SKM-1 (cell line): ENCODE measurements at regions not wholly inside any gene's neighbourhood (a gene's known extent, or its start where the extent isn't known, plus 50 kb on each side); places are given as distances from the start of the nearest gene placed in this dataset.

Experiments
- DNase-seq: peaks from one replicate; lab custom pipeline; 2025; ENCODE audit not compliant: unreplicated experiment; lab: John Stamatoyannopoulos, UW

DNA sequence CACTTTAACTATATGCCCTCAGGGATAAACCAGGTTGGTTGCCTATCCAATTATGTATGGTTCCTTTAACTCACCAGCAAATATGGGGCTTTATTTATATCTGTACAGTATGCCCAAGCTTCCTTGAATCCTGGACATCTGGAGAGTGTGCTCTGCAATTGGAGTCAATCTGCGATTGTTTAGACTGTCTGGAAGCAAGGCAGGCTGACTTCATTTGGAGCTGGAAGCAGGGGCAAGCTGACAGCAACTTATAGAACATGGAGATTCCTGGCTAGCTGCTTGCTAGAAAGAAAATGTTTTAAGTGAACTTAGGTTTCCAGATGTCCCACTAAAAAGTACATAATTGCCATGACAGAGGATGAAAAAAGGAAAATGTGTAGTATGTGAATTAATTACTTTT, 63.7 kb upstream of the TPRG1 start:
- DNase-seq, result no peak

DNA sequence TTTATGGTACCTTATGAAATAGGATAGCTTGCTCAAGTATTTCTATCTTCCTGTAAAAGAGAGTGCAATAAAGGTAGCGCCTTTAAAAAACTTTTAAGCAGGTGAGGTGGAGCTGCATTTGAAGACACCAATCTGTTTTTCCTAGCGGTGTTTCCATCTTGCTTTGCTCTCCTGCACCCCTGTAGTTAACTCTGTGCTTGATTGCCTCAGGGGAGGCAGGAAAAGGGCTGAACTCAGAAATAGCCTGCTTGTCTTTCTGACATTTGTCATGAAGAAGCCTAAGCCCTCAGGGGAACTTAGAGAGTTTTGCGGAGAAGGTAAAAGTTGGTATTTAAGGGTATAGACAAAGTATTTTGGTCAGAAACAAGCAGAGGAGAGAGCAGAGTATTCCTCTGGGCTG, 63.0 kb upstream of the TPRG1 start:
- no peak for DNase-seq

DNA sequence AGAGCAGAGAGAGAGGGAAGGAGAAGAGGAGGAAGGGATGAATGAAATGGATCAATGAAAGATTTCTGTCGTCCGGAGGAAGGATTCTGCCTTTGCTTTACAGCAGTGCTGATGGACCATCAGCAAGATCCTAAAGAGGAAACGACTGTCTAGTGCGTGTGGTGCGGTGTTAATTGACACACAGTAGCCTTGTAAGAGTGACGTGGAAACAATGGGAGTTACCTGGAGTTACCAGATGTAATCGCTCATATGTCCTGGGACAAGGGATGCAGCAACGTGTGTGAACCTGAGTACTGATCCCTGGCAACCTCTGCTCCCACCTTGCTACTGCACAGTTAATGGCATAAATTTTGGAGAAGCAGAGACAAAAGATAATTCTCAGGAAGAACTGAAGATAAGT, 62.6 kb upstream of the TPRG1 start:
- no peak for DNase-seq

DNA sequence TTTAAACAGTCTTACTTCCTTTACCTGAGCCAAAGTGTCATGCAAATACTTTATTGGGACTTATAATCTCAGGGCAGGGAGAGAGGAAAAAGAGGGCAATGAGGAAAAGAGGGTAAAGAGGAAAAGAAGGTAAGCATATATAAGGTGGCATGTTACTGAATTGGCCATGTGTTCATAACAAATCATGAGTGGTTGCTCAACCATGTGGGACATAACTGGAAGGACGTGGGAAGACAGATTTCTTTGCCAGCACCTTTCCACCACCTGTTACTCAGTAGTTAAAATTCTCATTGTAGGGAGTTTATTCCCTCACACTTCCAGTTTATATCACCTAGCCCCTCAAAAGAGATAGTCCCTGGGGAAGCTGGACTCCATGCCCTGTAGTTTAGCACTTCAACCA, 54.7 kb upstream of the TPRG1 start:
- DNase-seq, result no peak

DNA sequence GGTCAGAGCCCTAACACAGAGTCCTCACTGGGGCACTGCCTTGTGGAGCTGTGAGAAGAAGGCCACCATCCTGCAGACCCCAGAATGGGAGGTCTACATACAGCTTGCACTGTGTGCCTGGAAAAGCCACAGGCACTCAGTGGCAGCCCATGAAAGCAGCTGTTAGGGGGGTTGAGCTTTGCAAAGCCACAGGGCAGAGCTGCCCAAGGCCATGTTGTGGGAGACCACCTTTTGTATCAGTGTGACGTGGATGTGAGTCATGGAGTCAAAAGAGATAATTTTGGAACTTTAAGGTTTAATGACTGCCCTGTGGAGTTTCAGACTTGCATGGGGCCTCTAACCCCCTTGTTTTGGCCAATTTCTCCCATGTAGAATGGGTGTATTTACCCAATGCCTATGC, 52.9 kb upstream of the TPRG1 start:
- no peak for DNase-seq

DNA sequence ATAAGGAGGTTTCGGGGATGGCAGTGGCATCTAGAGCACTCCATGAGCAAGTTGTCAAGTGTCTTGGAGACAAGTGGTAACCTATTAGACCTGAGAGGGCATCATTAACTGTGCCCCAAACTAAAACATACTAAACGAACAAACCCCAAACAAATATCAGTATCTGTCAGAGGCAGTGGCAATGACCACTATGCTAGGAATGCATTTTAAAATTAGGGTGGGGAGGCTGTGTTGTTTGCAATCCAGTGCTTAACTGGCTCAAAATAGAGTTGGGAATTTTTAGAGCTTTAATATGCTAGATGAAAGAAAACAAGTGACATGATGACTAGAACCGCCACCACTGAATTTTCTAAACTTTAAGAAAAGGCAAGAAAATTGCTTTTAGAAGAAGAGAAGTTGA, 51.8 kb upstream of the TPRG1 start:
- DNase-seq, result no peak

DNA sequence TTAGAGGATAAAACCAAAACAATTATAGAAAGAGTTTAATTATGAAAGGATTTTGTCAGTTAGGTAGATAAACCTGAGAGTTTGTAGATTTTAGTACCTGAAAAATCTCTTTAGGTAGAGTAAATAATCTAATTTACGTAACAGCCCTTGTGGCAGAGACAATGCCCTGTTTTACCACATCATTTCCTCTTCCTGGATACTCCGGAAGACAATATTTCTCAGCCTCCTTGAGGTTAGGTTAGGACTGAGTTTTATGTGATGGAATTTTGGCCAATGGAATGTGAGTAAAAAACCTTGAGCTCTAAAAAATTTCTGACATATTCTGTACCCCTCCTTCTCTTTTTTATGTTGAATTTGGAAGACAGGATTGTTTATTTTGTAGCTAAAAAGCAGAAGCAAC, 50.7 kb upstream of the TPRG1 start:
- DNase-seq, result no peak
